CD14-positive monocyte (primary cell): ENCODE measurements at regions not wholly inside any gene's neighbourhood (a gene's known extent, or its start where the extent isn't known, plus 50 kb on each side); places are given as distances from the start of the nearest gene placed in this dataset.

Experiments
- DNase-seq, 3 donors: peaks; one replicate each; pipeline ENCODE4 v3.0.0-alpha.2; 2011 to 2022
- H2AFZ ChIP-seq: 2 replicates; pipeline ENCODE4 v1.6.0; 2012; ENCODE audit warnings: mild to moderate bottlenecking, low read depth, low read length, inconsistent platforms; ENCODE audit not compliant: insufficient read depth, poor library complexity, severe bottlenecking
- H3K27ac ChIP-seq, 2 donors: 1 replicate in 1 of 2; 2 replicates in 1 of 2; pipeline ENCODE4 v1.5.1; 2012 to 2013; ENCODE audit warnings: low read length in 2 of 2, control low read depth in 1 of 2, inconsistent platforms in 1 of 2, low read depth in 1 of 2, mild to moderate bottlenecking in 1 of 2
- H3K27me3 ChIP-seq, 2 donors: one replicate each; pipeline versions ENCODE4 v1.6.0 to v1.6.1; 2011 to 2013; ENCODE audit warnings: low read length in 2 of 2; ENCODE audit not compliant: control insufficient read depth in 2 of 2, insufficient read depth in 2 of 2
- H3K36me3 ChIP-seq, 2 donors: replicated peaks in 1 of 2; 1 replicate in 1 of 2; 2 replicates in 1 of 2; pipeline versions ENCODE4 v1.5.1 to v1.6.1; 2012 to 2013; ENCODE audit warnings: low read length in 2 of 2, control low read depth in 1 of 2, inconsistent platforms in 1 of 2, mild to moderate bottlenecking in 1 of 2; ENCODE audit not compliant: insufficient read depth in 2 of 2, control insufficient read depth in 1 of 2
- H3K4me1 ChIP-seq, 2 donors: 1 replicate in 1 of 2; 2 replicates in 1 of 2; pipeline versions ENCODE4 v1.5.1 to v1.6.1; 2012 to 2013; ENCODE audit warnings: low read length in 2 of 2, control low read depth in 1 of 2, inconsistent platforms in 1 of 2, mild to moderate bottlenecking in 1 of 2, moderate library complexity in 1 of 2; ENCODE audit not compliant: insufficient read depth in 2 of 2, control insufficient read depth in 1 of 2
- H3K4me2 ChIP-seq: replicated peaks from 2 replicates; pipeline ENCODE3; 2012; ENCODE audit warnings: low read length, moderate library complexity, mild to moderate bottlenecking; ENCODE audit not compliant: poor library complexity, severe bottlenecking; ENCODE audit errors: extremely low read depth
- H3K4me3 ChIP-seq, 3 experiments: fragments of 200-600 bp in 1 of 3; sonication (generic) in 1 of 3; replicated peaks in 1 of 3; 1 replicate in 2 of 3; 2 replicates in 1 of 3; pipeline ENCODE4 v1.5.1; 2011 to 2013; ENCODE audit warnings: low read length in 3 of 3, mild to moderate bottlenecking in 3 of 3, control low read depth in 2 of 3, low read depth in 2 of 3, inconsistent platforms in 1 of 3, moderate library complexity in 1 of 3
- H3K79me2 ChIP-seq: 2 replicates; pipeline ENCODE4 v1.6.0; 2012; ENCODE audit warnings: mild to moderate bottlenecking, control low read depth, inconsistent platforms, low read length, moderate library complexity; ENCODE audit not compliant: insufficient read depth
- H3K9ac ChIP-seq: 2 replicates; pipeline ENCODE4 v1.6.0; 2017; ENCODE audit warnings: low read length, mild to moderate bottlenecking; ENCODE audit not compliant: insufficient read depth, poor library complexity, severe bottlenecking
- H3K9me3 ChIP-seq, 2 donors: replicated peaks in 1 of 2; 1 replicate in 1 of 2; 2 replicates in 1 of 2; pipeline versions ENCODE4 v1.5.1 to v1.6.1; 2012 to 2013; ENCODE audit warnings: low read length in 2 of 2, control low read depth in 1 of 2; ENCODE audit not compliant: control insufficient read depth in 1 of 2, insufficient read depth in 1 of 2
- H4K20me1 ChIP-seq: 2 replicates; pipeline ENCODE4 v1.6.0; 2012; ENCODE audit warnings: mild to moderate bottlenecking, low read length, control low read depth, moderate library complexity; ENCODE audit not compliant: insufficient read depth
- H3K27ac Mint-ChIP-seq, 7 donors: one replicate each; pipeline ENCODE4 v1.8.0; 2020; ENCODE audit warnings: mild to moderate bottlenecking in 7 of 7, mixed read lengths in 7 of 7, moderate library complexity in 6 of 7, inconsistent platforms in 2 of 7
- H3K27me3 Mint-ChIP-seq, 3 donors: one replicate each; pipeline ENCODE4 v1.8.0; 2021 to 2022; ENCODE audit warnings: low read depth in 3 of 3, mild to moderate bottlenecking in 3 of 3, mixed read lengths in 3 of 3, moderate library complexity in 3 of 3, inconsistent platforms in 1 of 3
- H3K36me3 Mint-ChIP-seq, 2 donors: one replicate each; pipeline ENCODE4 v1.8.0; 2020; ENCODE audit warnings: mixed read lengths in 2 of 2, inconsistent platforms in 1 of 2, mild to moderate bottlenecking in 1 of 2
- H3K4me1 Mint-ChIP-seq: one replicate; pipeline ENCODE4 v1.8.0; 2020; ENCODE audit warnings: mild to moderate bottlenecking, mixed read lengths
- H3K4me3 Mint-ChIP-seq, 2 donors: one replicate each; pipeline ENCODE4 v1.8.0; 2020; ENCODE audit warnings: mild to moderate bottlenecking in 2 of 2, mixed read lengths in 2 of 2, moderate library complexity in 1 of 2
- H3K9me3 Mint-ChIP-seq, 7 donors: one replicate each; pipeline ENCODE4 v1.8.0; 2020 to 2022; ENCODE audit warnings: mixed read lengths in 7 of 7, mild to moderate bottlenecking in 6 of 7, moderate library complexity in 6 of 7, inconsistent platforms in 2 of 7
- CTCF ChIP-seq: fragments of 200-600 bp; IDR thresholded peaks from one replicate; pipeline ENCODE4 v1.8.0; 2022; ENCODE audit warnings: antibody characterized with exemption, mild to moderate bottlenecking
- WGBS: methylation state at CpG from one replicate; pipeline ENCODE4 v1.1.5; 2013; ENCODE audit warnings: missing lambda C conversion rate; ENCODE audit not compliant: insufficient coverage; 5-methylcytosine and 5-hydroxymethylcytosine counted together
- intact Hi-C, 2 donors: fragments of 100-400 bp; cut with micrococcal nuclease; formaldehyde crosslinking; loops; one replicate each; pipeline versions ENCODE4 v1.15.0 to v1.15.1; 2023

DNA sequence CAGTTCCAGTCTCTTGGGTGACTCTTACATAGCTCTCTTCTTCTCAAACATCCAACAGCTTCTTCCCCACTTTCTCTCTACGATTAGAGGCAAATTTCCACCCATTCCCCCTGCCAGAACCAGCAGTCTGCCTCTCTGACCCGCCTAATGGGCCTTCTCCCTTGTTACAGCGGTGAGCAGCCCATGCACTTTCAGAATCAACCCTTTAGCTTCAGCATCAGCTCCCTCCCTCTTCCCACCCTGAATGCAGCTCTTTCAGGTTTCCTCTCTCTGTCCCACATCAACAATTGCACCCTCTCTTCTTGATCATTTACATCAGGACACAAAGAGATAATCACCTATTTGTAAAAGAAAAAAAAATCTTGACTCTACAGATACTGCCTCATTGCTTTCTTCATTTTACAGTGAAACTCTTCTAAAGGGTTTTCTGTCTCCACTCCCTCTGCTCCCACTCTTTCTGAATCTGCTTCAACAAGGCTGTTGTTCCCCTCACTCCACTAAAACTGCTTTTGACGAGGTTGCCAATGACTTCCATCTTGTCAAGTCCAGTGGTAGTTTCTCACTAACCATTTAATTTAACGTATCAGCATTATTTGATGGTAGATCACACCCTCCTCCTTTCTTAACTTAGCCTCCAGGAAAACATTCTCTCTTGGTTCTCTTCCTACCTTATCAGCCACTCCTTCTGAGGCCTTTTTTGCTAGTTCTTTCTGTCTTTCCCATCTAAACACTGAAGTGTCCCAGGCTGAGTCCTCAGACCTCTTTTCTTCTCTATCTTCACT is 106.6 kb downstream of the NPY start:
- Histone ChIP-seq H3K4me1 (no peaks in the 10 kb centered on the region), H4K20me1 (no peaks in the 10 kb centered on the region), H3K9me3 (no peaks in the 10 kb centered on the region), H3K9ac (no peak overlapping the region), H3K27ac (no peak overlapping the region), H3K27me3 (no peaks in the 10 kb centered on the region), H3K36me3 (no peaks in the 10 kb centered on the region), H3K4me3 (no peak overlapping the region), H3K4me2 (no peak overlapping the region), H2AFZ (no peak overlapping the region), H3K79me2 (no peaks in the 10 kb centered on the region)
- no peak for DNase-seq
- no peak for TF ChIP-seq CTCF
- Mint-ChIP-seq H3K4me3 (no peak overlapping the region), H3K4me1 (no peaks in the 10 kb centered on the region), H3K9me3 (peaks cover 0 to 5% (median 0%) of the 10 kb centered on the region in 7 donors), H3K27me3 (peaks cover under 1 to 3% (median under 1%) of the 10 kb centered on the region in 3 donors), H3K36me3 (no peaks in the 10 kb centered on the region), H3K27ac (no peak overlapping the region)
- intact Hi-C loops = no loop called here
- WGBS = 96% methylated on average over 5 of the region's 5 CpGs

GRCh38 chr7:24392774-24393173 is 108.8 kb downstream of the NPY start:
- H3K27me3 ChIP-seq = no peaks in the 10 kb centered on the region
- no peaks in the 10 kb centered on the region for H3K9me3 ChIP-seq
- H3K4me2 ChIP-seq = no peak overlapping the region
- no peak overlapping the region for H3K9ac ChIP-seq
- H3K9me3 Mint-ChIP-seq = peaks cover 0 to 5% (median 0%) of the 10 kb centered on the region in 7 donors
- DNase-seq = no peak
- H3K27ac ChIP-seq = no peak overlapping the region
- H3K36me3 Mint-ChIP-seq = no peaks in the 10 kb centered on the region
- no peaks in the 10 kb centered on the region for H3K36me3 ChIP-seq
- H3K27me3 Mint-ChIP-seq = peaks cover 3 to 8% (median 7%) of the 10 kb centered on the region in 3 donors
- no peak overlapping the region for H3K4me3 Mint-ChIP-seq
- H2AFZ ChIP-seq = no peak overlapping the region
- H3K4me1 Mint-ChIP-seq = no peaks in the 10 kb centered on the region
- intact Hi-C loops = no loop called here
- H4K20me1 ChIP-seq = no peaks in the 10 kb centered on the region
- H3K27ac Mint-ChIP-seq = no peak overlapping the region
- no peak for TF ChIP-seq CTCF
- no peak overlapping the region for H3K4me3 ChIP-seq
- H3K4me1 ChIP-seq = no peaks in the 10 kb centered on the region
- no CpG with 5 or more reads among the region's 1 CpG for WGBS
- H3K79me2 ChIP-seq = no peaks in the 10 kb centered on the region
